Small intestine (tissue), 7 donors: ENCODE measurements at regions not wholly inside any gene's neighbourhood (a gene's known extent, or its start where the extent isn't known, plus 50 kb on each side); places are given as distances from the start of the nearest gene placed in this dataset.
A peak's percentile ranks its signal among the peaks of the same experiment; 100 is the strongest.

Experiments used
- DNase-seq, 2 donors: peaks; one replicate each; pipeline versions ENCODE4 v3.0.0 to v3.0.0-alpha.2; 2013
- FAIRE-seq: peaks from 2 replicates; lab custom pipeline; 2012; peaks lifted over from hg19 to GRCh38; lab: Jason Lieb, UNC
- H3K27ac ChIP-seq, 3 donors: one replicate each; pipeline ENCODE4 v1.5.1; 2013; ENCODE audit warnings: low read length in 2 of 3, mild to moderate bottlenecking in 2 of 3, control low read depth in 1 of 3, inconsistent platforms in 1 of 3, low read depth in 1 of 3, moderate library complexity in 1 of 3
- H3K27me3 ChIP-seq, 3 donors: one replicate each; pipeline ENCODE4 v1.6.1; 2013; ENCODE audit warnings: low read length in 3 of 3, inconsistent platforms in 1 of 3; ENCODE audit not compliant: control insufficient read depth in 3 of 3, insufficient read depth in 3 of 3
- H3K36me3 ChIP-seq, 3 donors: one replicate each; pipeline ENCODE4 v1.6.1; 2013; ENCODE audit warnings: low read length in 3 of 3, inconsistent platforms in 1 of 3, low read depth in 1 of 3, mild to moderate bottlenecking in 1 of 3, moderate library complexity in 1 of 3; ENCODE audit not compliant: control insufficient read depth in 3 of 3, insufficient read depth in 2 of 3
- H3K4me1 ChIP-seq, 3 donors: one replicate each; pipeline ENCODE4 v1.6.1; 2013; ENCODE audit warnings: low read length in 2 of 3, inconsistent platforms in 1 of 3, low read depth in 1 of 3, mild to moderate bottlenecking in 1 of 3, moderate library complexity in 1 of 3; ENCODE audit not compliant: control insufficient read depth in 3 of 3, insufficient read depth in 2 of 3
- H3K4me3 ChIP-seq, 3 donors: one replicate each; pipeline ENCODE4 v1.5.1; 2013; ENCODE audit warnings: low read length in 3 of 3, control low read depth in 1 of 3, inconsistent platforms in 1 of 3, low read depth in 1 of 3, mild to moderate bottlenecking in 1 of 3, moderate library complexity in 1 of 3
- H3K9me3 ChIP-seq, 2 donors: one replicate each; pipeline ENCODE4 v1.6.1; 2013; ENCODE audit warnings: low read depth in 1 of 2, low read length in 1 of 2; ENCODE audit not compliant: control insufficient read depth in 2 of 2, insufficient read depth in 1 of 2
- WGBS, 3 donors: extraction: QIAGEN DNeasy Blood & Tissue Kit; methylation state at CpG; one replicate each; pipeline ENCODE4 v1.1.7; 2013; 5-methylcytosine and 5-hydroxymethylcytosine counted together
- donor health status: healthy with polysubstance abuse.
- donor health status: control.
- donor health status: control.
- donor health status: Bipolar disorder and iron deficiency.
- donor health status: healthy.

GRCh38 chr5:21125238-21125983, 1137.4 kb upstream of the CDH18 start:
- no peak for FAIRE-seq
- H3K4me1 ChIP-seq: no peaks in the 10 kb centered on the region
- H3K9me3 ChIP-seq: no peaks in the 10 kb centered on the region
- no peak overlapping the region for H3K27ac ChIP-seq
- no peak for DNase-seq
- WGBS, 3 donors: 47 to 51% (median 49%) methylated on average over 3 of the region's 3 CpGs
- no peak overlapping the region for H3K4me3 ChIP-seq
- H3K36me3 ChIP-seq: no peaks in the 10 kb centered on the region
- no peaks in the 10 kb centered on the region for H3K27me3 ChIP-seq

GRCh38 chr5:21121213-21121612, 1133.2 kb upstream of the CDH18 start:
- Histone ChIP-seq H3K9me3 (no peaks in the 10 kb centered on the region), H3K36me3 (no peaks in the 10 kb centered on the region), H3K4me1 (no peaks in the 10 kb centered on the region), H3K4me3 (no peak overlapping the region), H3K27me3 (no peaks in the 10 kb centered on the region), H3K27ac (no peak overlapping the region)
- FAIRE-seq (no peak), DNase-seq (no peak)
- WGBS, 3 donors: 84 to 86% (median 84%) methylated on average over 1 of the region's 1 CpG

DNA sequence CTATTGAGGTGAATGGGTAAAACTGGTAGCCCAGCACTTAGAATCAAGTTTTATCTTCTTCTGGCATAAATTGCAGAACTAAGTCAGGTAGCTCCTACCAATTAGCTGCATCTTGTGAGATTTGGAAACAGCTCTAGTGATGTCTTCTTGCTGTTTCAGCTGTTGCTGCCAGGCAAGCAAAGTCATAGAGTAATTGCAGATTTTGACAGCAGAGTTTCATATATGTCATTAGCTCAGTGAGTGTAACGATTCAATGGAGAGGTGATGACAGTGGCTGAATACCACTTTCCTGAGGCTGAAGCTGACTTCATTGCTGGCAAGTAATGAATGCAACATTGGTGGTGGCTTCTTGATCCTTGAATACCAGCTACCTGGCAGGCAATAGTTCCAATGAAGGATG, 1109.7 kb upstream of the CDH18 start:
- no peak overlapping the region for H3K27ac ChIP-seq
- H3K9me3 ChIP-seq: peaks cover 0 to 1% of the 10 kb centered on the region in 2 donors
- DNase-seq: no peak
- FAIRE-seq: no peak
- H3K36me3 ChIP-seq: no peaks in the 10 kb centered on the region
- no peaks in the 10 kb centered on the region for H3K4me1 ChIP-seq
- 83 to 84% (median 84%) methylated on average over 1 of the region's 1 CpG for WGBS, 3 donors
- H3K4me3 ChIP-seq: no peak overlapping the region
- H3K27me3 ChIP-seq: no peaks in the 10 kb centered on the region

DNA sequence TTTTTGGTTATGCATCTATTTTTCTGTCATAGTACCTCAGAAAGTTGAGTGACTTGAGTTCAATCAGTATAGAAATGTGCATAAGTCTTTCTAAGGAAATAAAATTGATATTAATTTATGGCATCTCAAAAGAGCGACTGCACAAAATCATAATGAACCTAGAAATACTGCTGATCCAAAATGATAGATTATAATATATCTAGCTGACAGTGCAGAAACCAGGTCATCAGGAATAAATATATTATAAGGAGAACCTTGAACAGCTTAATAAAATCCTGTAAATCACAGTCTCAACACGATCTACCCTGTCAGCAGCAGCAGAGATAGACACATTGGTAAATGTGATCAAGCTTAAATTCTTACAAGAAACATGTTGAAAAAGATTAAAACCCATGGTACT, 1106.6 kb upstream of the CDH18 start:
- H3K27ac ChIP-seq: no peak overlapping the region
- WGBS, 3 donors: 58 to 81% (median 80%) methylated on average over 2 of the region's 2 CpGs
- no peaks in the 10 kb centered on the region for H3K27me3 ChIP-seq
- H3K4me3 ChIP-seq: no peak overlapping the region
- DNase-seq: no peak
- peaks cover 0 to 1% of the 10 kb centered on the region in 2 donors for H3K9me3 ChIP-seq
- no peak for FAIRE-seq
- H3K4me1 ChIP-seq: no peaks in the 10 kb centered on the region
- H3K36me3 ChIP-seq: no peaks in the 10 kb centered on the region

DNA sequence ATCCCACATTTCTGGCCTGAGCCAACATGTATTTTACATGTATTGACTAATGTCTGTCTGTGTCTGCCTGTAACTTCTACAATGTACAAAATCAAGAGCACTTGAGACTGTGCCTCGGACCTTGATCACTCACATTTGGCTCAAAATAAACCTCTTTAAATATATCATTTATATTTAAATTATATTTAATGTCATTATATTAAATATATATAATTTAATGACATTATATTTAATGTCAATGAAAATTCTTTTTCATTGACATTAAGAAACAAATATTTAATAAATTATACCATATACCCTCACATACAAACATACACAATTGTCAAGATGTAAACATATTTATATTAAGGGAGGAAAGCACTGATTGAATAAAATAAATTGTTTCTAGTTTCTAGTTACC, 1099.8 kb upstream of the CDH18 start:
- no peak overlapping the region for H3K27ac ChIP-seq
- WGBS, 3 donors: 65 to 84% (median 72%) methylated on average over 1 of the region's 1 CpG
- no peak overlapping the region for H3K4me3 ChIP-seq
- no peaks in the 10 kb centered on the region for H3K27me3 ChIP-seq
- H3K9me3 ChIP-seq: peaks cover 0 to 3% of the 10 kb centered on the region in 2 donors
- no peaks in the 10 kb centered on the region for H3K36me3 ChIP-seq
- FAIRE-seq: peak; percentile 55
- DNase-seq: no peak
- H3K4me1 ChIP-seq: no peaks in the 10 kb centered on the region

- no peak for DNase-seq
- H3K9me3 ChIP-seq: peaks cover 0 to 3% of the 10 kb centered on the region in 2 donors
- no peak for FAIRE-seq
- no peaks in the 10 kb centered on the region for H3K36me3 ChIP-seq
- no peak overlapping the region for H3K4me3 ChIP-seq
- no peaks in the 10 kb centered on the region for H3K27me3 ChIP-seq
- H3K4me1 ChIP-seq: no peaks in the 10 kb centered on the region
- no peak overlapping the region for H3K27ac ChIP-seq
- WGBS, 3 donors: 62 to 65% (median 62%) methylated on average over 2 of the region's 2 CpGs
Observed at GRCh38 chr5:21085791-21086190, 1097.8 kb upstream of the CDH18 start.

DNA sequence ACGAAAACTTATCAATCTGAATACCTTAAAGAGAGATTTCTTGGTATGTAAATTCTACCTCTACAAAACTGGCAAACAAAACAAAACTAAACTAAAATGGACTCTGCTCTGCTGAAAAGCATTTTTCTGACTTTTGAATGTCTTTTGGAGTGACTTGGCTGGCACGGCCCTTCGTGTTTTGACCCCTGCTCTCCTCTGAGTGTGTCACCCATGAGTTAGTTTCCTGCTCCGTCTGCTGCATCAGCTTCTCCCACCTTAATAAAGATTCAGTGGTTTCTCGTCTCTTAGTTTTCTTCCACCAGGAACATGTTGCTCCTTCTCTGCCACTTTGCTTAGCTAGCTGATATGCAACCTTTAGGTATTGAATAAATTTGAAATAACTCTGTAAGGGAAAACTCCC, 1084.0 kb upstream of the CDH18 start:
- no peak for FAIRE-seq
- Histone ChIP-seq H3K4me3 (no peak overlapping the region), H3K27ac (no peak overlapping the region), H3K27me3 (no peaks in the 10 kb centered on the region), H3K9me3 (peaks cover 0 to 5% of the 10 kb centered on the region in 2 donors), H3K4me1 (no peaks in the 10 kb centered on the region), H3K36me3 (no peaks in the 10 kb centered on the region)
- no peak for DNase-seq
- WGBS, 3 donors: 74 to 82% (median 75%) methylated on average over 5 of the region's 5 CpGs

- Histone ChIP-seq H3K9me3 (peaks cover 0 to 5% of the 10 kb centered on the region in 2 donors), H3K4me1 (no peaks in the 10 kb centered on the region), H3K27ac (no peak overlapping the region), H3K36me3 (no peaks in the 10 kb centered on the region), H3K4me3 (no peak overlapping the region), H3K27me3 (no peaks in the 10 kb centered on the region)
- 77 to 85% (median 79%) methylated on average over 4 of the region's 4 CpGs for WGBS, 3 donors
- DNase-seq (no peak), FAIRE-seq (no peak)
Observed at GRCh38 chr5:21071421-21071820, 1083.4 kb upstream of the CDH18 start.

GRCh38 chr5:21070858-21071257, 1082.9 kb upstream of the CDH18 start:
- no peak for DNase-seq
- FAIRE-seq: no peak
- Histone ChIP-seq H3K27me3 (no peaks in the 10 kb centered on the region), H3K27ac (no peak overlapping the region), H3K9me3 (peaks cover 0 to 5% of the 10 kb centered on the region in 2 donors), H3K4me1 (no peaks in the 10 kb centered on the region), H3K4me3 (no peak overlapping the region), H3K36me3 (no peaks in the 10 kb centered on the region)
